ENCODE measurements at regions not wholly inside any gene's neighbourhood (a gene's known extent, or its start where the extent isn't known, plus 50 kb on each side); places are given as distances from the start of the nearest gene placed in this dataset.

GRCh38 chr20:48314925-48315592, 512.7 kb downstream of the PREX1 start (continued):
- TF ChIP-seq LBX2 (CRISPR knock-in tag; IDR thresholded peaks at IDR 0.05; ENCODE audit: borderline replicate concordance) = no peak
- peak; percentile 64 for TF ChIP-seq MAFF (IDR thresholded peaks at IDR 0.05; ENCODE audit: low read depth, low read length)
- no peak for TF ChIP-seq RERE (CRISPR knock-in tag; IDR thresholded peaks at IDR 0.05; ENCODE audit: low read depth)
- TF ChIP-seq KLF9 (CRISPR knock-in tag; IDR thresholded peaks at IDR 0.05; ENCODE audit: low read depth) = no peak
- no peak for TF ChIP-seq PLRG1 (conservative IDR thresholded peaks at IDR 0.05)
- TF ChIP-seq MAFK (conservative IDR thresholded peaks at IDR 0.05 in 1 of 2, IDR thresholded peaks at IDR 0.05 in 1 of 2; ENCODE audit: low read length in 2 of 2) = peak; percentile 76 to 78
- TF ChIP-seq JUNB (CRISPR knock-in tag; IDR thresholded peaks at IDR 0.05; ENCODE audit: borderline replicate concordance) = no peak
- TF ChIP-seq ZNF674 (CRISPR knock-in tag; IDR thresholded peaks at IDR 0.05; ENCODE audit: low read depth) = no peak
- peak; percentile 43; the same call in 1 of the 2 replicates for TF ChIP-seq RAD51 (IDR thresholded peaks at IDR 0.05; ENCODE audit: borderline replicate concordance)
- TF ChIP-seq MXI1 (IDR thresholded peaks at IDR 0.05; ENCODE audit: borderline replicate concordance, low read depth, low read length) = no peak
- TF ChIP-seq EED (CRISPR knock-in tag; IDR thresholded peaks at IDR 0.05) = no peak
- no peak for TF ChIP-seq ZNF629 (CRISPR knock-in tag; conservative IDR thresholded peaks at IDR 0.05)
- no peak for TF ChIP-seq ZBTB10 (CRISPR knock-in tag; IDR thresholded peaks at IDR 0.05; ENCODE audit: borderline replicate concordance)
- TF ChIP-seq PAWR (CRISPR knock-in tag; IDR thresholded peaks at IDR 0.05; ENCODE audit: borderline replicate concordance) = no peak
